ENCODE measurements at regions not wholly inside any gene's neighbourhood (a gene's known extent, or its start where the extent isn't known, plus 50 kb on each side); places are given as distances from the start of the nearest gene placed in this dataset.
A peak's percentile ranks its signal among the peaks of the same experiment; 100 is the strongest.

- no peak for ATAC-seq (ENCODE audit: low FRiP score in 2 of 2)
- WGBS, 2 donors = 73 to 85% methylated on average over 2 of the region's 2 CpGs
- Histone ChIP-seq H3K27ac (no peak overlapping the region), H3K36me3 (no peaks in the 10 kb centered on the region), H3K4me1 (no peaks in the 10 kb centered on the region), H3K27me3 (no peaks in the 10 kb centered on the region), H3K9me3 (no peaks in the 10 kb centered on the region), H3K4me3 (no peak overlapping the region)
- DNase-seq = no peak
- TF ChIP-seq POLR2AphosphoS5 (IDR thresholded peaks at IDR 0.05) (no peak), EP300 (IDR thresholded peaks at IDR 0.05) (no peak), POLR2A (IDR thresholded peaks at IDR 0.05) (no peak)
- TF ChIP-seq, protein P1, sequence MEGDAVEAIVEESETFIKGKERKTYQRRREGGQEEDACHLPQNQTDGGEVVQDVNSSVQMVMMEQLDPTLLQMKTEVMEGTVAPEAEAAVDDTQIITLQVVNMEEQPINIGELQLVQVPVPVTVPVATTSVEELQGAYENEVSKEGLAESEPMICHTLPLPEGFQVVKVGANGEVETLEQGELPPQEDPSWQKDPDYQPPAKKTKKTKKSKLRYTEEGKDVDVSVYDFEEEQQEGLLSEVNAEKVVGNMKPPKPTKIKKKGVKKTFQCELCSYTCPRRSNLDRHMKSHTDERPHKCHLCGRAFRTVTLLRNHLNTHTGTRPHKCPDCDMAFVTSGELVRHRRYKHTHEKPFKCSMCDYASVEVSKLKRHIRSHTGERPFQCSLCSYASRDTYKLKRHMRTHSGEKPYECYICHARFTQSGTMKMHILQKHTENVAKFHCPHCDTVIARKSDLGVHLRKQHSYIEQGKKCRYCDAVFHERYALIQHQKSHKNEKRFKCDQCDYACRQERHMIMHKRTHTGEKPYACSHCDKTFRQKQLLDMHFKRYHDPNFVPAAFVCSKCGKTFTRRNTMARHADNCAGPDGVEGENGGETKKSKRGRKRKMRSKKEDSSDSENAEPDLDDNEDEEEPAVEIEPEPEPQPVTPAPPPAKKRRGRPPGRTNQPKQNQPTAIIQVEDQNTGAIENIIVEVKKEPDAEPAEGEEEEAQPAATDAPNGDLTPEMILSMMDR (IDR thresholded peaks at IDR 0.05) = no peak
Observed at GRCh38 chr5:4855880-4856279, 284.2 kb upstream of the ADAMTS16 start.

GRCh38 chr5:4857761-4858160 is 282.4 kb upstream of the ADAMTS16 start:
- TF ChIP-seq POLR2A (IDR thresholded peaks at IDR 0.05) (no peak), EP300 (IDR thresholded peaks at IDR 0.05) (no peak), POLR2AphosphoS5 (IDR thresholded peaks at IDR 0.05) (no peak)
- TF ChIP-seq, protein P1 (IDR thresholded peaks at IDR 0.05) = no peak
- H3K4me3 ChIP-seq = no peak overlapping the region
- 89 to 93% methylated on average over 2 of the region's 2 CpGs for WGBS, 2 donors
- H3K27me3 ChIP-seq = no peaks in the 10 kb centered on the region
- DNase-seq = no peak
- H3K27ac ChIP-seq = no peak overlapping the region
- H3K4me1 ChIP-seq = no peaks in the 10 kb centered on the region
- no peaks in the 10 kb centered on the region for H3K36me3 ChIP-seq
- no peak for ATAC-seq (ENCODE audit: low FRiP score in 2 of 2)
- no peaks in the 10 kb centered on the region for H3K9me3 ChIP-seq

- no peaks in the 10 kb centered on the region for H3K36me3 ChIP-seq
Observed at GRCh38 chr5:4859500-4860235, 280.5 kb upstream of the ADAMTS16 start.

GRCh38 chr5:4860631-4861030 is 279.5 kb upstream of the ADAMTS16 start:
- 56 to 62% methylated on average over 5 of the region's 5 CpGs for WGBS, 2 donors
- H3K27me3 ChIP-seq = no peaks in the 10 kb centered on the region
- ATAC-seq (ENCODE audit: low FRiP score in 2 of 2) = no peak
- no peak for DNase-seq
- TF ChIP-seq EP300 (IDR thresholded peaks at IDR 0.05) = no peak
- TF ChIP-seq, protein P1 (IDR thresholded peaks at IDR 0.05) = no peak
- TF ChIP-seq POLR2AphosphoS5 (IDR thresholded peaks at IDR 0.05) = no peak
- no peak overlapping the region for H3K27ac ChIP-seq
- no peak overlapping the region for H3K4me3 ChIP-seq
- no peaks in the 10 kb centered on the region for H3K36me3 ChIP-seq
- no peaks in the 10 kb centered on the region for H3K4me1 ChIP-seq
- H3K9me3 ChIP-seq = no peaks in the 10 kb centered on the region

More at GRCh38 chr5:4859500-4860235, 280.5 kb upstream of the ADAMTS16 start:
- Histone ChIP-seq H3K27ac (no peak overlapping the region), H3K4me1 (no peaks in the 10 kb centered on the region), H3K9me3 (no peaks in the 10 kb centered on the region), H3K27me3 (no peaks in the 10 kb centered on the region), H3K4me3 (no peak overlapping the region)
- ATAC-seq (ENCODE audit: low FRiP score in 2 of 2) (no peak), DNase-seq (no peak)
- WGBS, 2 donors = 70 to 74% methylated on average over 2 of the region's 2 CpGs
- TF ChIP-seq, protein P1 (IDR thresholded peaks at IDR 0.05) = no peak

DNA sequence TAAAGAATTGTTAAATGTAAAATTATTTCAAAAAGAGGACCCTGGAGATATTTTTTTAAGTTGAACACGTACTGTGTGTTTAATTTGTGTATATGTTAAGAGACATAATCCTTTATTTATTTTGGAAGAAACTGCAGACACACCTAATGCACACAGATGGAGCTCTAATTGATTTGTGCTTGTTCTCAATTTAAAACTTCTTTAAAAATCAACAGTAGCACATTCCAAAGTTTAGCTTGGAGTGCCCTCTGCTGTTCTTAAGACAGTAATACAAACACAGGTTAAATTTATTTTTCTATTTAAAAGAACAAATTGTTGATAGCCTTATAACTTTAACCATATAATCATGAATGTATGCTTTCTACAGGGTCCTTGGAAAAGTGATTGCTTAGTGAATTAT is 277.6 kb upstream of the ADAMTS16 start:
- ATAC-seq (ENCODE audit: low FRiP score in 2 of 2) (peak in 1 of 2 donors; percentile 38), DNase-seq (no peak)
- Histone ChIP-seq H3K4me1 (no peaks in the 10 kb centered on the region), H3K9me3 (no peaks in the 10 kb centered on the region), H3K27me3 (no peaks in the 10 kb centered on the region), H3K27ac (no peak overlapping the region), H3K4me3 (no peak overlapping the region), H3K36me3 (no peaks in the 10 kb centered on the region)
- 7 to 8% methylated on average over 1 of the region's 1 CpG for WGBS, 2 donors
- TF ChIP-seq POLR2AphosphoS5 (IDR thresholded peaks at IDR 0.05) = no peak
- TF ChIP-seq, protein P1 (IDR thresholded peaks at IDR 0.05) = peak in 3 of 6 experiments; percentile 34 to 54 (median 43)
- no peak for TF ChIP-seq EP300 (IDR thresholded peaks at IDR 0.05)
